K562 (cell line): ENCODE measurements at regions not wholly inside any gene's neighbourhood (a gene's known extent, or its start where the extent isn't known, plus 50 kb on each side); places are given as distances from the start of the nearest gene placed in this dataset.

ENCODE experiments used
- EP300 ChIP-seq: IDR thresholded peaks from 2 replicates; pipeline ENCODE4 v1.6.1; 2012; ENCODE audit warnings: low read length, improper control_type of control experiment
- ETV5 ChIP-seq: sonication (generic); formaldehyde crosslinking; IDR thresholded peaks from 2 replicates; pipeline ENCODE4 v1.4.0; 2020; ENCODE audit warnings: low read depth, mild to moderate bottlenecking, missing genetic modification reagents
- EZH2 ChIP-seq: IDR thresholded peaks from 2 replicates; pipeline ENCODE4 v1.6.1; 2012; ENCODE audit warnings: low read depth, mild to moderate bottlenecking, inconsistent platforms, low read length, borderline replicate concordance
- GABPB1 ChIP-seq: sonication (generic); formaldehyde crosslinking; IDR thresholded peaks from 2 replicates; pipeline ENCODE4 v1.8.0; 2022; ENCODE audit warnings: mild to moderate bottlenecking, missing genetic modification reagents
- KLF16 ChIP-seq: IDR thresholded peaks from 2 replicates; pipeline ENCODE4 v1.6.1; 2016; ENCODE audit warnings: antibody characterized with exemption
- MYC ChIP-seq, 2 experiments: fragments of 250-450 bp in 1 of 2; sonication (Bioruptor Pico) in 1 of 2; IDR thresholded peaks; 2 replicates each; pipeline versions ENCODE4 v1.5.1 to v1.6.1; 2012 to 2021; ENCODE audit warnings: low read depth in 2 of 2, borderline replicate concordance in 1 of 2, improper control_type of control experiment in 1 of 2, low read length in 1 of 2, mild to moderate bottlenecking in 1 of 2, moderate library complexity in 1 of 2
- TF ChIP-seq, protein P1 (sequence below): fragments of 450-650 bp; IDR thresholded peaks from 2 replicates; pipeline ENCODE4 v1.6.1; 2017; ENCODE audit warnings: antibody characterized with exemption, mild to moderate bottlenecking

DNA sequence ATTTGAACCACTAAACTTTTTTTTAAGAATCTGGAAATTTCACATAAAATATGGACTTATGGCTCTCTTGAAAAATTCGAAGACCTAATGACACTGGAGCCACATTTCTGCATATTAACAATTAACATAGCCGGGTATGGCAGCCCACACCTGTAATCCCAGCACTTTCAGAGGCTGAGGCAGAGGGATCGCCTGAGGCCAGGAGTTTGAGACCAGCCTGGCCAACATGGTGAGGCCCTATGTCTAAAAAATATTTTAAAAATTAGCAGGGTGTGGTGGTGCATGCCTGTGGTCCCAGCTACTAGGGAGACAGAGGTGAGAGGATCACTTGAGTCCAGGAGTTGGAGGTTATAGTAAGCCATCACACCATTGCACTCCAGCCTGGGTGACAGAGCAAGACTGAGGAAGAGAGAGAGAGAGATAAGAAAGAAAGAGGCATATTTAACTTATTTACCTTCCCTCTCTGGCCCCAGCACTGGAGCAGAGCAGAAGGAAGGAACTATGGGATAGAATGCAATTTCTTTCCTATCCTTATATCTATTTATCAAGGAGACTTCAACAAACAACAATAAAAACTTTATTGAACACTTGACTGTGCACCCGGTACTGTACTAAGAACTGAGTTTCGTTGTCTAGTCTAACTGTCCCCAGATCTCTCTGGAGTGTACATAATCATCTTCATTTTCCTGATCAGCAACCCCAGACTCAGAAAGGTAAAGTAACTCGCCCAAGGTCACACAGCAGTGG lies 63.6 kb upstream of the EYA2 start:
- TF ChIP-seq, protein P1, sequence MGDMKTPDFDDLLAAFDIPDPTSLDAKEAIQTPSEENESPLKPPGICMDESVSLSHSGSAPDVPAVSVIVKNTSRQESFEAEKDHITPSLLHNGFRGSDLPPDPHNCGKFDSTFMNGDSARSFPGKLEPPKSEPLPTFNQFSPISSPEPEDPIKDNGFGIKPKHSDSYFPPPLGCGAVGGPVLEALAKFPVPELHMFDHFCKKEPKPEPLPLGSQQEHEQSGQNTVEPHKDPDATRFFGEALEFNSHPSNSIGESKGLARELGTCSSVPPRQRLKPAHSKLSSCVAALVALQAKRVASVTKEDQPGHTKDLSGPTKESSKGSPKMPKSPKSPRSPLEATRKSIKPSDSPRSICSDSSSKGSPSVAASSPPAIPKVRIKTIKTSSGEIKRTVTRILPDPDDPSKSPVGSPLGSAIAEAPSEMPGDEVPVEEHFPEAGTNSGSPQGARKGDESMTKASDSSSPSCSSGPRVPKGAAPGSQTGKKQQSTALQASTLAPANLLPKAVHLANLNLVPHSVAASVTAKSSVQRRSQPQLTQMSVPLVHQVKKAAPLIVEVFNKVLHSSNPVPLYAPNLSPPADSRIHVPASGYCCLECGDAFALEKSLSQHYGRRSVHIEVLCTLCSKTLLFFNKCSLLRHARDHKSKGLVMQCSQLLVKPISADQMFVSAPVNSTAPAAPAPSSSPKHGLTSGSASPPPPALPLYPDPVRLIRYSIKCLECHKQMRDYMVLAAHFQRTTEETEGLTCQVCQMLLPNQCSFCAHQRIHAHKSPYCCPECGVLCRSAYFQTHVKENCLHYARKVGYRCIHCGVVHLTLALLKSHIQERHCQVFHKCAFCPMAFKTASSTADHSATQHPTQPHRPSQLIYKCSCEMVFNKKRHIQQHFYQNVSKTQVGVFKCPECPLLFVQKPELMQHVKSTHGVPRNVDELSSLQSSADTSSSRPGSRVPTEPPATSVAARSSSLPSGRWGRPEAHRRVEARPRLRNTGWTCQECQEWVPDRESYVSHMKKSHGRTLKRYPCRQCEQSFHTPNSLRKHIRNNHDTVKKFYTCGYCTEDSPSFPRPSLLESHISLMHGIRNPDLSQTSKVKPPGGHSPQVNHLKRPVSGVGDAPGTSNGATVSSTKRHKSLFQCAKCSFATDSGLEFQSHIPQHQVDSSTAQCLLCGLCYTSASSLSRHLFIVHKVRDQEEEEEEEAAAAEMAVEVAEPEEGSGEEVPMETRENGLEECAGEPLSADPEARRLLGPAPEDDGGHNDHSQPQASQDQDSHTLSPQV: no peak
- no peak for TF ChIP-seq EP300
- TF ChIP-seq ETV5: no peak
- TF ChIP-seq EZH2: no peak
- TF ChIP-seq KLF16: no peak
- no peak for TF ChIP-seq MYC (IDR thresholded peaks at IDR 0.05; ENCODE audit: low read depth, low read length)
- TF ChIP-seq MYC (CRISPR knock-in tag; IDR thresholded peaks at IDR 0.05; ENCODE audit: borderline replicate concordance, low read depth): no peak
- no peak for TF ChIP-seq GABPB1 (CRISPR knock-in tag)
